Activated CD4-positive, CD25-positive, alpha-beta regulatory T cell (primary cell): ENCODE measurements at regions not wholly inside any gene's neighbourhood (a gene's known extent, or its start where the extent isn't known, plus 50 kb on each side); places are given as distances from the start of the nearest gene placed in this dataset.

Source experiments
- DNase-seq, 4 experiments: peaks; one replicate each; lab custom pipeline; 2025; lab: John Stamatoyannopoulos, UW

- DNase-seq: no peak
Observed at GRCh38 chr12:24723759-24724158, 225.1 kb downstream of the BCAT1 start.

GRCh38 chr12:24721191-24721590 is 227.7 kb downstream of the BCAT1 start:
- DNase-seq: no peak

- peak in 1 of 4 experiments; percentile 3 for DNase-seq
Observed at GRCh38 chr12:24719293-24719721, 229.6 kb downstream of the BCAT1 start.

GRCh38 chr12:24718617-24719016 is 230.3 kb downstream of the BCAT1 start:
- DNase-seq: no peak

- no peak for DNase-seq
Observed at GRCh38 chr12:24714237-24714636, 234.7 kb downstream of the BCAT1 start.

GRCh38 chr12:24711056-24712008 is 237.6 kb downstream of the BCAT1 start:
- no peak for DNase-seq

- no peak for DNase-seq
Observed at GRCh38 chr12:24709216-24709615, 239.7 kb downstream of the BCAT1 start.

- DNase-seq: no peak
Observed at GRCh38 chr12:24708718-24709117, 240.2 kb downstream of the BCAT1 start.

GRCh38 chr12:24708043-24708442 is 240.9 kb downstream of the BCAT1 start:
- DNase-seq: no peak

- no peak for DNase-seq
Observed at GRCh38 chr12:24707334-24707733, 241.6 kb downstream of the BCAT1 start.

GRCh38 chr12:24705741-24706358 is 243.1 kb downstream of the BCAT1 start:
- DNase-seq: no peak

- no peak for DNase-seq
Observed at GRCh38 chr12:24705216-24705615, 243.7 kb downstream of the BCAT1 start.

GRCh38 chr12:24701343-24701742 is 247.6 kb downstream of the BCAT1 start:
- DNase-seq: no peak

GRCh38 chr12:24698972-24699371 is 249.9 kb downstream of the BCAT1 start:
- no peak for DNase-seq

GRCh38 chr12:24697769-24698168 is 251.1 kb downstream of the BCAT1 start:
- no peak for DNase-seq

- DNase-seq: no peak
Observed at GRCh38 chr12:24697295-24697694, 251.6 kb downstream of the BCAT1 start.

- DNase-seq: no peak
Observed at GRCh38 chr12:24696800-24697199, 252.1 kb downstream of the BCAT1 start.

- DNase-seq: no peak
Observed at GRCh38 chr12:24695657-24696329, 253.1 kb downstream of the BCAT1 start.

GRCh38 chr12:24695103-24695502 is 253.8 kb downstream of the BCAT1 start:
- DNase-seq: no peak

- no peak for DNase-seq
Observed at GRCh38 chr12:24688601-24689000, 260.3 kb downstream of the BCAT1 start.

- no peak for DNase-seq
Observed at GRCh38 chr12:24681570-24681969, 267.3 kb downstream of the BCAT1 start.

GRCh38 chr12:24679126-24679525 is 269.8 kb downstream of the BCAT1 start:
- DNase-seq: no peak

GRCh38 chr12:24678436-24678835 is 270.5 kb downstream of the BCAT1 start:
- DNase-seq: no peak
